DND-41 (cell line): ENCODE measurements at regions not wholly inside any gene's neighbourhood (a gene's known extent, or its start where the extent isn't known, plus 50 kb on each side); places are given as distances from the start of the nearest gene placed in this dataset.
"Not testable (repeated sequence)": the region's sequence is repeated elsewhere in the genome, so short reads cannot be mapped to it uniquely, and the experiment has no call there.

ENCODE experiments used
- ATAC-seq: fragments of 200-7000 bp; cut with Tn5 transposase; 3 replicates; pipeline ENCODE4 v1.9.1; 2021; ENCODE audit warnings: low read depth; ENCODE audit not compliant: insufficient read depth
- DNase-seq: peaks from one replicate; pipeline ENCODE4 v3.0.0-alpha.2; 2020
- H2AFZ ChIP-seq: 2 replicates; pipeline ENCODE4 v1.6.0; 2012; ENCODE audit warnings: low read depth, low read length
- H3K27ac ChIP-seq: 2 replicates; pipeline ENCODE4 v1.5.1; 2012; ENCODE audit warnings: low read length, inconsistent platforms
- H3K27me3 ChIP-seq: fragments of 200-600 bp; sonication (generic); 2 replicates; pipeline ENCODE4 v1.6.0; 2012; ENCODE audit warnings: low read length, mild to moderate bottlenecking, inconsistent platforms; ENCODE audit not compliant: insufficient read depth, poor library complexity
- H3K36me3 ChIP-seq: 2 replicates; pipeline ENCODE4 v1.5.1; 2012; ENCODE audit warnings: low read length, inconsistent platforms; ENCODE audit not compliant: insufficient read depth
- H3K4me1 ChIP-seq: 2 replicates; pipeline ENCODE4 v1.5.1; 2012; ENCODE audit warnings: mild to moderate bottlenecking, low read length; ENCODE audit not compliant: insufficient read depth
- H3K4me2 ChIP-seq: 2 replicates; pipeline ENCODE4 v1.6.0; 2012; ENCODE audit warnings: mild to moderate bottlenecking, moderate library complexity, low read length, inconsistent platforms; ENCODE audit not compliant: insufficient read depth
- H3K4me3 ChIP-seq, 2 experiments: fragments of 200-600 bp in 1 of 2; shearing (Covaris generic) in 1 of 2; 2 replicates each; pipeline ENCODE4 v1.5.1; 2012 to 2016; ENCODE audit warnings: inconsistent platforms in 2 of 2, low read length in 2 of 2, mild to moderate bottlenecking in 2 of 2, low read depth in 1 of 2, moderate library complexity in 1 of 2
- H3K79me2 ChIP-seq: 2 replicates; pipeline ENCODE4 v1.6.0; 2012; ENCODE audit warnings: low read length, inconsistent platforms; ENCODE audit not compliant: insufficient read depth
- H3K9ac ChIP-seq: 2 replicates; pipeline ENCODE4 v1.6.0; 2012; ENCODE audit warnings: low read depth, mild to moderate bottlenecking, inconsistent platforms, low read length, moderate library complexity
- H3K9me3 ChIP-seq: 2 replicates; pipeline ENCODE4 v1.5.1; 2012; ENCODE audit warnings: low read length, moderate library complexity, mild to moderate bottlenecking, inconsistent platforms; ENCODE audit not compliant: insufficient read depth, severe bottlenecking
- H4K20me1 ChIP-seq: 2 replicates; pipeline ENCODE4 v1.6.0; 2012; ENCODE audit warnings: low read length; ENCODE audit not compliant: insufficient read depth
- CTCF ChIP-seq: IDR thresholded peaks from 2 replicates; pipeline ENCODE4 v1.5.1; 2012; ENCODE audit warnings: borderline replicate concordance, low read length, moderate library complexity, mild to moderate bottlenecking; ENCODE audit not compliant: poor library complexity, severe bottlenecking; ENCODE audit errors: extremely low read depth
- EZH2 ChIP-seq: IDR thresholded peaks from 3 replicates; pipeline ENCODE4 v1.6.1; 2012; ENCODE audit warnings: borderline replicate concordance, low read depth, mild to moderate bottlenecking, moderate library complexity, low read length, inconsistent platforms; ENCODE audit not compliant: severe bottlenecking

DNA sequence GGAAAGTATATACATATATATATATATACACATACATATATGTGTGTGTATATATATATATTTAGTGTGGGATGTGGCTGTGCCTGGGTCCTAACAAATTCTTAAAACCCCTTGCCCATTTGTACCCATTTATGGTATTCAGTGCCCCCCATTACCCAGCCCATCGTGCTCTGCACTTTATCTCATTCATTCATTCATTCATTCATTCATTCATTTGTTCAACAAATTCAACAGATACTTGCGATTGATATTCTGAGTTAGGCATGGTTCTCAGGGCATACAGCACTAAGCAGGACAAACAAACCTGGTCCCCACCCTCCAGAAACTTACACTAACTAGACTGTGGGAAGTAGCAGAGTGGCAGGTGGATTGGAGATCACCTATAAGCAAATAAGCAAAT is 56.6 kb upstream of the LMO2 start:
- Histone ChIP-seq H2AFZ (no peak overlapping the region), H3K9me3 (no peaks in the 10 kb centered on the region), H3K4me1 (no peaks in the 10 kb centered on the region), H4K20me1 (no peaks in the 10 kb centered on the region), H3K4me3 (no peak overlapping the region), H3K79me2 (no peaks in the 10 kb centered on the region), H3K4me2 (no peak overlapping the region), H3K9ac (no peak overlapping the region), H3K27me3 (no peaks in the 10 kb centered on the region), H3K36me3 (no peaks in the 10 kb centered on the region), H3K27ac (no peak overlapping the region)
- ATAC-seq (no peak), DNase-seq (no peak)
- TF ChIP-seq EZH2 (no peak), CTCF (no peak)

GRCh38 chr11:33947918-33948317 is 56.0 kb upstream of the LMO2 start:
- not testable (repeated sequence) for ATAC-seq, H3K9me3 ChIP-seq, H3K79me2 ChIP-seq, H4K20me1 ChIP-seq, H3K9ac ChIP-seq, H3K27me3 ChIP-seq, DNase-seq, H3K36me3 ChIP-seq, H3K4me3 ChIP-seq, H3K4me1 ChIP-seq, H3K4me2 ChIP-seq, H3K27ac ChIP-seq, H2AFZ ChIP-seq

GRCh38 chr11:33946930-33947329 is 55.1 kb upstream of the LMO2 start:
- Histone ChIP-seq H3K4me2 (no peak overlapping the region), H3K4me1 (no peaks in the 10 kb centered on the region), H3K36me3 (no peaks in the 10 kb centered on the region), H2AFZ (no peak overlapping the region), H3K4me3 (no peak overlapping the region), H3K27ac (no peak overlapping the region), H3K27me3 (no peaks in the 10 kb centered on the region), H4K20me1 (no peaks in the 10 kb centered on the region), H3K79me2 (no peaks in the 10 kb centered on the region), H3K9me3 (no peaks in the 10 kb centered on the region), H3K9ac (no peak overlapping the region)
- DNase-seq (no peak), ATAC-seq (no peak)
- TF ChIP-seq CTCF = no peak
- TF ChIP-seq EZH2 = no peak

GRCh38 chr11:33945481-33946268 is 53.8 kb upstream of the LMO2 start:
- DNase-seq = no peak
- Histone ChIP-seq H3K4me3 (no peak overlapping the region), H3K27me3 (no peaks in the 10 kb centered on the region), H3K4me1 (no peaks in the 10 kb centered on the region), H3K27ac (no peak overlapping the region), H2AFZ (no peak overlapping the region), H3K9ac (no peak overlapping the region), H3K79me2 (no peaks in the 10 kb centered on the region), H4K20me1 (no peaks in the 10 kb centered on the region), H3K4me2 (no peak overlapping the region), H3K9me3 (no peaks in the 10 kb centered on the region), H3K36me3 (no peaks in the 10 kb centered on the region)
- no peak for TF ChIP-seq EZH2
- no peak for TF ChIP-seq CTCF
- ATAC-seq = no peak
